Right ventricle myocardium superior (tissue), 1 donor: ENCODE measurements at regions not wholly inside any gene's neighbourhood (a gene's known extent, or its start where the extent isn't known, plus 50 kb on each side); places are given as distances from the start of the nearest gene placed in this dataset.

Source experiments
- ATAC-seq: fragments of 200-7000 bp; cut with Tn5 transposase; one replicate; pipeline ENCODE4 v1.9.1; 2020; ENCODE audit warnings: mild to moderate bottlenecking; ENCODE audit not compliant: poor library complexity
- DNase-seq: peaks from one replicate; pipeline ENCODE4 v3.0.0-alpha.2; 2020
- intact Hi-C: fragments of 100-400 bp; cut with DNase I; formaldehyde crosslinking; loops from one replicate; pipeline ENCODE4 v1.11.2; 2022
- donor health status: DM: no; HTN: yes; CAD: no; lungs with severe emphysema.

- DNase-seq, result peak; percentile 54
- intact Hi-C loops, result loop anchor here (10.0 kb wide), 1 partner anchor 145 kb away; no protein-coding TSS in a partner anchor
- ATAC-seq, result peak; percentile 30
These were observed 50.6 kb upstream of the AKAP13 start for GRCh38 chr15:85329561-85330422.
